ENCODE measurements at regions not wholly inside any gene's neighbourhood (a gene's known extent, or its start where the extent isn't known, plus 50 kb on each side); places are given as distances from the start of the nearest gene placed in this dataset.

DNA sequence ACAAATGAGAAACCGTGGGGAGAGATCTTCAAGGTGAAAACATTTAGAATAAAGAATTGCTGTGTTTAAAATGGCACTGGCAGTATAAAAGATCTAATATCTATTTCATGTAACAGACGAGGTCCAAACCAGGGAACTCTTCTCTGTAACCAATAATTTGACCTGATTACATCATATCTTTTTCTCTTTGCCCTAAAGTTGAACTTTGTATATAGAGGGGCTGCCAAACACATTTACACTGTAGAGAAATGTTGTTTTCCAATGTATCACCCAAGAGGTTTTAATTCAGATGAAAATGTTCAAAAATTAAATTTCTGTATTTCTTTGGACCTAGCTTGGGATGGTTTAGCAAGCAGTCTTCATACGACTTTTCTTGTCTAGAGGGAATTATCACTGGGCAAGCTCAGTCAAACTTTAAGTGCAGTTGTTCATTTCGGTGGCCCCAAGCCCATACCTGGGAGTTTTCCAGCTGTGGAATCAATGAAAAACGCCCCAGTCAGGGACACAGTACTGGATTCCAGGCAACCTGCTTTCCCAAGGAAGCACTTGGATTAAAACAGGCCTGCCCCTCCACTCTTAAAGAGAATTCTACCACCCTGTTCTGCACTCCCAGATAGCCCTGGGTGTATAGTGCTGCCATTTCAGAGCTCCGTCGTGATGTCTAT is 208.5 kb upstream of the FN1 start:
- TF ChIP-seq POLR2A (IDR thresholded peaks at IDR 0.05), result no peak
- TF ChIP-seq, protein P1, sequence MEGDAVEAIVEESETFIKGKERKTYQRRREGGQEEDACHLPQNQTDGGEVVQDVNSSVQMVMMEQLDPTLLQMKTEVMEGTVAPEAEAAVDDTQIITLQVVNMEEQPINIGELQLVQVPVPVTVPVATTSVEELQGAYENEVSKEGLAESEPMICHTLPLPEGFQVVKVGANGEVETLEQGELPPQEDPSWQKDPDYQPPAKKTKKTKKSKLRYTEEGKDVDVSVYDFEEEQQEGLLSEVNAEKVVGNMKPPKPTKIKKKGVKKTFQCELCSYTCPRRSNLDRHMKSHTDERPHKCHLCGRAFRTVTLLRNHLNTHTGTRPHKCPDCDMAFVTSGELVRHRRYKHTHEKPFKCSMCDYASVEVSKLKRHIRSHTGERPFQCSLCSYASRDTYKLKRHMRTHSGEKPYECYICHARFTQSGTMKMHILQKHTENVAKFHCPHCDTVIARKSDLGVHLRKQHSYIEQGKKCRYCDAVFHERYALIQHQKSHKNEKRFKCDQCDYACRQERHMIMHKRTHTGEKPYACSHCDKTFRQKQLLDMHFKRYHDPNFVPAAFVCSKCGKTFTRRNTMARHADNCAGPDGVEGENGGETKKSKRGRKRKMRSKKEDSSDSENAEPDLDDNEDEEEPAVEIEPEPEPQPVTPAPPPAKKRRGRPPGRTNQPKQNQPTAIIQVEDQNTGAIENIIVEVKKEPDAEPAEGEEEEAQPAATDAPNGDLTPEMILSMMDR (IDR thresholded peaks at IDR 0.05), result no peak
